ENCODE measurements at regions not wholly inside any gene's neighbourhood (a gene's known extent, or its start where the extent isn't known, plus 50 kb on each side); places are given as distances from the start of the nearest gene placed in this dataset.

DNA sequence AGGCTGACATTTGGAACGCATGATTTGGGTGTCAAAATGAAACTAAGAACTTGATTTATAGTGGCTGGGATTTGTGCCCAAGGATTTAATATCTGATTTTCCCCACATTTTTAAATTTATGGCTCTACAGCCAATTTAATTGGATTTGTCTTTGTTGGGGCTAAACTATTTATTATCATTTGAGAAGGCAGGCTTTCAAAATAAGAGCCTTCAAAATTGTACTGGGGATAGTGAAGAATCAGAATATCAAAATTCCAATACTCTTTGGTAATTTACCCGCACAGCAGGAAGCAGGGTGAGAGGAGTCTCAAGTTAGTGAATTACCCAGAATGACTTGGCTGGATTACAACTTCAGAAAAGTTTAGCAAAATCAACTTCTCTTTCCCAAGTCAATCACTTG lies 278.1 kb downstream of the LRATD1 start:
- H3K4me2 ChIP-seq (ENCODE audit: extremely low read depth, insufficient read depth, low read length): no peak overlapping the region
- no peaks in the 10 kb centered on the region for H3K79me2 ChIP-seq (ENCODE audit: control insufficient read depth, insufficient read depth, low read length)
- no peaks in the 10 kb centered on the region for H3K27me3 ChIP-seq (ENCODE audit: control insufficient read depth, insufficient read depth, low read length)
- no peaks in the 10 kb centered on the region for H3K9me3 ChIP-seq (ENCODE audit: control insufficient read depth, insufficient read depth, low read depth, low read length)
- no peaks in the 10 kb centered on the region for H3K36me3 ChIP-seq (ENCODE audit: control insufficient read depth, insufficient read depth, low read length)
- no peak overlapping the region for H3K27ac ChIP-seq (ENCODE audit: insufficient read depth, low read length)
- H3K4me3 ChIP-seq (replicated peaks in 1 of 4; ENCODE audit: control extremely low read depth in 1 of 4, insufficient read depth in 1 of 4, low read depth in 3 of 4, low read length in 4 of 4): no peak overlapping the region
- H3K9ac ChIP-seq (ENCODE audit: insufficient read depth, low read length): no peak overlapping the region
- no peak for TF ChIP-seq EZH2 (IDR thresholded peaks at IDR 0.05; ENCODE audit: low read length, missing control alignments)
- TF ChIP-seq, protein P1, sequence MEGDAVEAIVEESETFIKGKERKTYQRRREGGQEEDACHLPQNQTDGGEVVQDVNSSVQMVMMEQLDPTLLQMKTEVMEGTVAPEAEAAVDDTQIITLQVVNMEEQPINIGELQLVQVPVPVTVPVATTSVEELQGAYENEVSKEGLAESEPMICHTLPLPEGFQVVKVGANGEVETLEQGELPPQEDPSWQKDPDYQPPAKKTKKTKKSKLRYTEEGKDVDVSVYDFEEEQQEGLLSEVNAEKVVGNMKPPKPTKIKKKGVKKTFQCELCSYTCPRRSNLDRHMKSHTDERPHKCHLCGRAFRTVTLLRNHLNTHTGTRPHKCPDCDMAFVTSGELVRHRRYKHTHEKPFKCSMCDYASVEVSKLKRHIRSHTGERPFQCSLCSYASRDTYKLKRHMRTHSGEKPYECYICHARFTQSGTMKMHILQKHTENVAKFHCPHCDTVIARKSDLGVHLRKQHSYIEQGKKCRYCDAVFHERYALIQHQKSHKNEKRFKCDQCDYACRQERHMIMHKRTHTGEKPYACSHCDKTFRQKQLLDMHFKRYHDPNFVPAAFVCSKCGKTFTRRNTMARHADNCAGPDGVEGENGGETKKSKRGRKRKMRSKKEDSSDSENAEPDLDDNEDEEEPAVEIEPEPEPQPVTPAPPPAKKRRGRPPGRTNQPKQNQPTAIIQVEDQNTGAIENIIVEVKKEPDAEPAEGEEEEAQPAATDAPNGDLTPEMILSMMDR (conservative IDR thresholded peaks at IDR 0.05 in 1 of 2, IDR thresholded peaks at IDR 0.05 in 1 of 2; ENCODE audit: low read depth in 1 of 2, low read length in 2 of 2): no peak
- H2AFZ ChIP-seq (ENCODE audit: low read length): no peak overlapping the region
- peak in 1 of 2 donors; percentile 5 for DNase-seq (ENCODE audit: low read depth in 2 of 2)
- no peaks in the 10 kb centered on the region for H4K20me1 ChIP-seq (ENCODE audit: control insufficient read depth, extremely low read depth, insufficient read depth, low read length)
- H3K4me1 ChIP-seq (ENCODE audit: control insufficient read depth, extremely low read depth, insufficient read depth, low read length): no peaks in the 10 kb centered on the region

DNA sequence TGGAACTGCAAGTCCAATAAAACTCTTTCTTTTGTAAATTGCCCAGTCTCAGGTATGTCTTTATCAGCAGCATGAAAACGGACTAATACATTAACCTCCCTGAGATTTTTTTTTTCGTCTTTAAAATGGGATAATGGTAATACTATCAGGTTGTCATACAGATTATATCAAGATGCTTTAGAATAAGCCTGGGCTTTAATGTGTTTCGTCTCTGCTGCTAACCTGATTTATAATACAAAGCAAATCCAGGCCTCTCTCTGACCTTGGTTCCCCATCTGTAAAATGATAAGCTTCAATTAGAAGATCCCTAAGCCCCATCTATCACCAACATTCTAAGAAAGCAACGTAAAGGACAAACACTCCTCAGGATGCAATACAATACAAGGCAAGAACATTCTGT lies 283.5 kb downstream of the LRATD1 start:
- Histone ChIP-seq H3K9ac (ENCODE audit: insufficient read depth, low read length) (no peak overlapping the region), H4K20me1 (ENCODE audit: control insufficient read depth, extremely low read depth, insufficient read depth, low read length) (no peaks in the 10 kb centered on the region), H3K9me3 (ENCODE audit: control insufficient read depth, insufficient read depth, low read depth, low read length) (no peaks in the 10 kb centered on the region), H3K4me3 (replicated peaks in 1 of 4; ENCODE audit: control extremely low read depth in 1 of 4, insufficient read depth in 1 of 4, low read depth in 3 of 4, low read length in 4 of 4) (no peak overlapping the region), H3K4me1 (ENCODE audit: control insufficient read depth, extremely low read depth, insufficient read depth, low read length) (no peaks in the 10 kb centered on the region), H3K79me2 (ENCODE audit: control insufficient read depth, insufficient read depth, low read length) (no peaks in the 10 kb centered on the region), H3K27ac (ENCODE audit: insufficient read depth, low read length) (no peak overlapping the region), H2AFZ (ENCODE audit: low read length) (no peak overlapping the region), H3K36me3 (ENCODE audit: control insufficient read depth, insufficient read depth, low read length) (no peaks in the 10 kb centered on the region), H3K27me3 (ENCODE audit: control insufficient read depth, insufficient read depth, low read length) (no peaks in the 10 kb centered on the region), H3K4me2 (ENCODE audit: extremely low read depth, insufficient read depth, low read length) (no peak overlapping the region)
- TF ChIP-seq EZH2 (IDR thresholded peaks at IDR 0.05; ENCODE audit: low read length, missing control alignments): no peak
- TF ChIP-seq, protein P1 (conservative IDR thresholded peaks at IDR 0.05 in 1 of 2, IDR thresholded peaks at IDR 0.05 in 1 of 2; ENCODE audit: low read depth in 1 of 2, low read length in 2 of 2): no peak
- DNase-seq (ENCODE audit: low read depth in 2 of 2): no peak

DNA sequence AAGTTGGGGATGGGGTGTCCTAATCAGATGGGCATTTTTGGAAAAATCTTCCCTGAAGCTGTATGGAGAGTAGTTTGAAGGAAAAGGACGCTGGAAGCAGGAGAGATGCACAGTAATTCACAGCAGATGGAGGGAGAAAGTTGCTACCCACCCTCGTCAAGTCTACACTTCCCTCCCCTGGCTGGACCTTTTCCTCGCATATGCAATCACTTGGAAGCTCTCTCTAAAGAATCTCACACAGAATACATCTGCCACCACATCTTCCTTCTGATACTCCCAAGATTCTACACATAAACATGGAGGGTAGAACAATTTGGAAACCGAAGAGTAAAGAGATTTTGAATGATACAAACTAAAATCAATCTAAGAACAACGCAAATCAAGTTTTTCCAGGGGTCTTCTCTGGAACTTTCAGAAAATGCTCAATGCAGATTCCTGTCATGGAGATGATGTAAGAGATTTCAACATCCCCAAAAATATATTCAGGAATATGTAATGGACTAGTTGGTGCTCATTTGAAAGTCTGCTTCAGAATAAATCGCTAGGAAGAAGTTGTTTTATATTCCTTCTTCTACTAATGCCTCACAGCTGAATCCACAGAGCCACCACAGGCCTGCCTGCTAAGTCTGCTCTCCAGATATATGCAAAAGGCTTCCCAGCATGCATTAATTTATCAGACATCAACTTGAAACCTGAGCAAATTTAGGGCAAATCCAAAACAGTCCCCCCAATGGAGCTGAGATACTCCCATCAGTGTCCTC lies 291.5 kb downstream of the LRATD1 start:
- H4K20me1 ChIP-seq (ENCODE audit: control insufficient read depth, extremely low read depth, insufficient read depth, low read length): no peaks in the 10 kb centered on the region
- H3K36me3 ChIP-seq (ENCODE audit: control insufficient read depth, insufficient read depth, low read length): no peaks in the 10 kb centered on the region
- H3K79me2 ChIP-seq (ENCODE audit: control insufficient read depth, insufficient read depth, low read length): no peaks in the 10 kb centered on the region
- H3K4me2 ChIP-seq (ENCODE audit: extremely low read depth, insufficient read depth, low read length): no peak overlapping the region
- no peaks in the 10 kb centered on the region for H3K4me1 ChIP-seq (ENCODE audit: control insufficient read depth, extremely low read depth, insufficient read depth, low read length)
- TF ChIP-seq, protein P1 (conservative IDR thresholded peaks at IDR 0.05 in 1 of 2, IDR thresholded peaks at IDR 0.05 in 1 of 2; ENCODE audit: low read depth in 1 of 2, low read length in 2 of 2): no peak
- TF ChIP-seq EZH2 (IDR thresholded peaks at IDR 0.05; ENCODE audit: low read length, missing control alignments): no peak
- H3K27ac ChIP-seq (ENCODE audit: insufficient read depth, low read length): no peak overlapping the region
- H2AFZ ChIP-seq (ENCODE audit: low read length): no peak overlapping the region
- no peak overlapping the region for H3K9ac ChIP-seq (ENCODE audit: insufficient read depth, low read length)
- DNase-seq (ENCODE audit: low read depth in 2 of 2): no peak
- no peaks in the 10 kb centered on the region for H3K9me3 ChIP-seq (ENCODE audit: control insufficient read depth, insufficient read depth, low read depth, low read length)
- no peak overlapping the region for H3K4me3 ChIP-seq (replicated peaks in 1 of 4; ENCODE audit: control extremely low read depth in 1 of 4, insufficient read depth in 1 of 4, low read depth in 3 of 4, low read length in 4 of 4)
- no peaks in the 10 kb centered on the region for H3K27me3 ChIP-seq (ENCODE audit: control insufficient read depth, insufficient read depth, low read length)
